Activated T-helper 1 cell treated with Interleukin-2 at 50 U/mL for 16 hours (primary cell): ENCODE measurements at regions not wholly inside any gene's neighbourhood (a gene's known extent, or its start where the extent isn't known, plus 50 kb on each side); places are given as distances from the start of the nearest gene placed in this dataset.
"Not testable (repeated sequence)": the region's sequence is repeated elsewhere in the genome, so short reads cannot be mapped to it uniquely, and the experiment has no call there.

Experiments used
- DNase-seq: peaks from one replicate; pipeline ENCODE4 v3.0.0-alpha.2; 2020; ENCODE audit warnings: low read depth

GRCh38 chr13:99698816-99699099 is 197.5 kb downstream of the TM9SF2 start:
- DNase-seq = no peak

DNA sequence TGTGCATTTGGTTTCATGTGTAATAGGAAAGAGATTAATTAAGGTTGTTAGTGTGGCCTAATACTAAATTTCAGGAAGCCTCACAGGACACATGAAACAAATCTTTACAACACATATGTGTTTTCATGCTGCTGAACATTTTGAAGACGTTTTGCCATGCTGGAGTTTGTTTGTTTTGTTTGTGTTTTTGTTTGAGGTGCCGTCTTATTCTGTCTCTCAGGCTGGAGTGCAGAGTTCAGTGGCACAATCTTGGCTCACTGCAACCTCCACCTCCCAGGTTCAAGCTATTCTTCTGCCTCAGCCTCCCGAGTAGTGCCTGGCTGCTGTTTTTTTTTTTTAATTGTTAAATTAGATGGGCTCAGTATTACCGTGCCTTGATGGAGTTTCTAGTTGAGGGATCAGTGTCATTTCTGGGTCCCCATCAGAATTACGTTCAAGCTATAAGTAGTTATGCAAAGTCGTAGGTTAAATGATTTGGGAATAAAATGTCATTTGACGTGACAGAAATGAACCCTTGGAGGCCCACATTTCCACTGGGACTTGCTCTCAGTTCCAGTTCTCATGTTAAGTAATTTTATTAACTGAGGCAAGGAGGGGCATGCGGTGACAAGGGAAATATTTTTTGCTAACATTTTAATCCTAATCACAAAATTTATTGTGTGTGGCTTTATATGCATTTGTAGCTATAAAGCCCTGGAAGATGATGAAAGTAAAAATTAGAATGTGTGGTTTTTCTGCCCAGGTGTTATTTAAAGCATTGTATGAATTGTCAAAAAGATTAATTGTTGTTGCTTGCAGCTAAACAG is 196.9 kb downstream of the TM9SF2 start:
- no peak for DNase-seq

GRCh38 chr13:99695857-99696256 is 194.6 kb downstream of the TM9SF2 start:
- DNase-seq = no peak

DNA sequence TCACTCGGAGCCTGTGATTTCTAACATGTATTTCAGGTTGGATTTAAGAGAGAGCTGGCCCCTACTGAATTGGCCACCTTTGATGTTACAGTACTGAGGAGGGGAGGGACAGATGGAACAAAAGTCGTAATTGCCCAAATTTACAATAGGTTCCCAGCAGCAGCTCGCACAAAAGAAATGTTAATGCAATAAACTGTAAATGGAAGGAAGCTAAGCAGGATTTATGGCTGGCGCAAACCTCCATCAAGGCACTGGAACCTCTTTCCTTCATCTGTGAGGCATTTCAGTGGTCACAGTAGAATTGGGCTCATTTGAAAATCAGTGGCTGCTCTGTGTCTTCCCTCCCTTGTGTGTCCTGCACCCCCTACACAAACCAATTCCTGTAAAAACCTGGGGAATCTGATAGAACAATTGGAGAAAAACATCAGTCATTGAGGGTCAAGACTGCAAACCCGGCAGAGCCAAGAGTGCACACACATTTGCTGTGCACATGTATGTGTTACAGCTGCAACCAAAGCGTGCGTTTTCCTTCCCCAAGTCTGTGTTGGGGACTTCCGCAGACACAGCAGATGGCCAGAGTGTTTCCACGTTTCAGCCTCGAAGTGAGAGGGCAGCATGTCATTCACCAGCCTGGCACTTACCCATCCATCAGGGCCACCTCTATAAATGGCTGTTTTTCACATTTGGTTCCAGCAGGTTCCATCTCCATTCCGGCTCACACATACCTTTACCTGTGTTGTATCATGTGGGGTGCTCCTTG is 192.8 kb downstream of the TM9SF2 start:
- no peak for DNase-seq

DNA sequence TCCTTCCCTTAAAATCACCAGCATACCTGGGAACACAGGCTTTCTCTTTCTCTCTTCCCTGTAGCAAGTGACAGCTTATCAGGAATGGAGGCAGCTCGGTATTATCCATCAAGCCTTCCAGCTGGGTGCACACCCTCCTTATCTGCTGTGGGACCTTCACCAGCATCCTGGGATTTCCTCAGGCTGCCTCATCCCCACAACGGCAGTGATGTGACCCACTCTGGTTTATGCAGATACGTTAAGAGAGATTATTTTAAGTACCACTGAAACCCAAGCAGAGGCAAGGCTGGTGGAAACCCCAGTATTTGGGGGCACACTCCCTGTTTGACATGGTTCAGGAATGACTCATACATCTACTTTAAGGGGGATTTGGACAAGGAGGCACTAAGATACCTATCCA is 192.1 kb downstream of the TM9SF2 start:
- no peak for DNase-seq

- no peak for DNase-seq
Observed at GRCh38 chr13:99692854-99693253, 191.6 kb downstream of the TM9SF2 start.

DNA sequence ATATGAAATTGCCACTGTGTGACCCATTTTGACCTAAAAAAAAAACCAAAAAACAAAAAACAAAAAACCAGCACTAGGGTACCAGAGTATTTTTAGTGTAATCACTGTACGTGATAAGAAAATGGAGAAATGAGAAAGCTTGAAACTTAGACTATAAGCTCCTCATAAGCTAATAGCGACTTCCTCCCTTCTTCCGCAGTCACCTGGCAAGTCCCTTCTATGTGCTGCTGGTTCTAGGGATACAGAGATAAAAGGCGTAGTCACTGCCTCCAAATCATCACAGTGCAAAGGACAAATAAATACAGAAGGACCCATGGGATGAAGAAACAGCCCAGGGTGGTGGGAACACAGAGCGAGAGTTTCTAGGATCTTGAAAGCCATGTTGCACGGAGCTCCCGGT is 190.3 kb downstream of the TM9SF2 start:
- no peak for DNase-seq

- no peak for DNase-seq
Observed at GRCh38 chr13:99690426-99691174, 189.3 kb downstream of the TM9SF2 start.

DNA sequence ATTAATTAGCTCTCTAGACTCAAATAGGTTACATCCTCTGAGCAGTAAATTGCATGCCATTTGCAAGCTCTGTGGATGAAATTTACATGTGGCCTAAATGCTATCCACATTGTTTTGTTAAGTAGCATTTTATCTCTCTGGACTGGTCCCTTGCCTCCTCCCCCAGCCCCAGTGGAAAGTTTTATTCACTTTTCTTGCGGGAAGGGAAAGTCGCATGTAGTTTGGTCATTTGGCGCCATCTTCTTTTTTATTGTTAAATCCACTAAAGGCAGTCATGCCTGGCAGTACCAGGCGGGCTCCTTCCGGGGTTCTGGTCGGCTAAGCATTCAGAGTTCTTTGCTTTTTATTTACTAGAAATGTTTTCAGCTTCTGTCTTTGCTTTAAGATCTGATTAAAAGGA is 188.7 kb downstream of the TM9SF2 start:
- DNase-seq = no peak

DNA sequence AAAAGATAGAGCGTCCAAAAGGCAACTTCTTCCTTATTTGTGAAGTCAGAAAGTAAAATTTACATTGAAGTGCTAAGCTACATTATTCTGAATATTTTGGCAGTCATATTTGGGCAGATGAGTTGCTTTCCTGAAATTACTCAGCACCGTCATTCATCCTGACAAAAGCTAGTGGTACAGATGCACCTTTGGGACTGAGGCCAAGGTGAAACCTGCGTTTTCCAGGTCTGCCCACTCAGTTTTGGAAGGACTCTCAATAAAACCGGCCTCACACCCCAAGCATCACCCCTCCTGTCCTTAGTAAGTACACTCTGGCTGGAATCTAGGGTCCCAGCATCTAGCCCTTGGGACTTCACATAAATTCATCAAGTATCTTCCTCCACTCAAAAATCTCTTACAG is 187.5 kb downstream of the TM9SF2 start:
- DNase-seq = no peak

GRCh38 chr13:99687723-99688397 is 186.6 kb downstream of the TM9SF2 start:
- DNase-seq = no peak

DNA sequence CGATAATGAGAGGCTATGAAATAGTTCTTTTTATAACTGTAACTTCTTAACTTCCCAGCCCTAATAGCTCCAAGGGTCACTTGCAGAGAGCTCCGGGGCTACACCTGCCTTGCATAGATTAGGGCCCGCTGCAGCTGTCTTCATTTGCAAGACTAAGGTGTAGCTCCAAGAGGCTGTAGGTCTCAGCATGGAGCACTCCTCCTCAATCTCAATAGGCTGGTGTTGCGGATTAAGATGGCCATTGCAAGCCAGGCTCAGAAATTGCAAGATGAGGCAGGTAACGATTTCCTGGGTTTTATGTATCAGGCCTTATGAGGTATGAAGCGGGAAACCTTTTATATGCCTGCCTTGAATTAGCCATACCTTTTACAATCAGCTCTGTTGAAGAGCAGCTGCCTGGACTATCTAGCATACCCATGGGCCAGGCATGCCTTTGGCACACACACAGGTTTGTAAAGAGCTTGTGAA is 185.7 kb downstream of the TM9SF2 start:
- no peak for DNase-seq

GRCh38 chr13:99686157-99686572 is 184.9 kb downstream of the TM9SF2 start:
- no peak for DNase-seq

GRCh38 chr13:99681695-99682094 is 180.4 kb downstream of the TM9SF2 start:
- DNase-seq = no peak

DNA sequence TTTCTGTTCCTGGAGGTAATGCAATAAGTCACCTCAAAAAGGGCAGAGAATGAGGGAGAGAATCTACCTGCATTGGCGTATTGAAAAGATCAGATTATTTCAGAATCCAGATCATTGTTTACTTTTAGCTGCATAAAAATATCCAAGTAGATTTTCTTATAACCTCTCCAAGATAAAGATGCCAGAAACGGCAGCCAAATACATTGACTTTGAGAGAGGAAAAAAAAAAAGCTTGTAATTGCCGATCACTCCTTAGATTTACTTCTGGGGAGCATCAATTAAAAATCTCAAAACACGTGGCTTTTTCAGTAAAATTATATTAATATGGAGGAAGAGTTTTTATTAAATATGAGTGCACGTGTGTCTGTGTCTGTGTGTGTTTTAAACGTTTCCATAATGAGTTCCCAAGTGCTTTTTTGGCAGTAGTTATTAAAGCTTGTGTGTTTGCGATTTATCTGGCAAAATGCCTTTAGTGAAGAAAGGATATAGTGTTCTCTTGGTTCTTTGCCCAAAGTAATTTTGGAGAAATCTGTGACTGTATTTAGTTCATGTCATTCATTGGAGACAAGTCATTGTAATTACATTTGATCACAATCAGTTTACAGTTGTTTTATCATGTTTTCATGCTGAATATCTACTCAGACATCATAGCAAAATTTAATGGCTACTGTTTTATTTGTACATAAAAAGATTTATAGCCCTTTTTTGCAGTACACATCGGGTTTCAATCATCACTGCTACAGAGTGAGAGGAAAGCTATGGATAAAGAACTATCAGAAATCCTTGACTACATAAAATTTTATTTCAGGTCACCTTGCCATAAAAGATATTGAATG is 176.1 kb downstream of the TM9SF2 start:
- DNase-seq = no peak

- no peak for DNase-seq
Observed at GRCh38 chr13:99671746-99672145, 170.5 kb downstream of the TM9SF2 start.

- DNase-seq = not testable (repeated sequence)
Observed at GRCh38 chr13:99669096-99669495, 167.8 kb downstream of the TM9SF2 start.

GRCh38 chr13:99666146-99666805 is 165.0 kb downstream of the TM9SF2 start:
- no peak for DNase-seq

- DNase-seq = no peak
Observed at GRCh38 chr13:99665711-99666110, 164.4 kb downstream of the TM9SF2 start.

DNA sequence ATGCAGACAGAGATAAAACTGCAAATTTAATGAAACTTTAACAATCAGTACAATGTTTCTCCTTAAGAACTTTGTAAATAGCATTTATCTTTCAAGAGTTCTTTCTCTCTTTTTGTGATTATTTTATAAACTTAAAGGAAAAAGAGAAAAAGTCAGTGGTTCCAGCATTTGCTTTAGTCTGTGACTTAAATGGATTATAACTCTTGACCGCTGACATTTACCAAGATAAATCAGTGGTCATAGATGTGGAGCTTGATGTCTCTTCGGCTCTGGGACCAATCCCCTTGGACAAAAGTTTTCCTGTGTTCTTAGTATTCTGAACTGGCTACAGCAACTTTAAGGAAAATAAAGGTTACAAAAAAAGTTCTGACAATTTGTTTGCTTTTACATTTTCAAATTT is 162.6 kb downstream of the TM9SF2 start:
- DNase-seq = no peak
